A549 (cell line): ENCODE measurements at regions not wholly inside any gene's neighbourhood (a gene's known extent, or its start where the extent isn't known, plus 50 kb on each side); places are given as distances from the start of the nearest gene placed in this dataset.

Experiments used
- CEBPB ChIP-seq, 2 experiments: fragments of >200 bp in 1 of 2; sonication (Bioruptor Twin) in 1 of 2; formaldehyde crosslinking in 1 of 2; IDR thresholded peaks; 2 replicates each; pipeline ENCODE4 v1.6.1; 2012 to 2016
- CTCF ChIP-seq: fragments of >200 bp; sonication (Bioruptor Twin); formaldehyde crosslinking; IDR thresholded peaks from 3 replicates; pipeline ENCODE4 v1.5.1; 2016
- EP300 ChIP-seq, 2 experiments: fragments of >200 bp; sonication (Bioruptor Twin); formaldehyde crosslinking; IDR thresholded peaks; 2 replicates in 1 of 2; 3 replicates in 1 of 2; pipeline ENCODE4 v1.6.1; 2016 to 2017
- JUNB ChIP-seq: fragments of >200 bp; sonication (Bioruptor Twin); formaldehyde crosslinking; IDR thresholded peaks from 2 replicates; pipeline ENCODE4 v1.6.1; 2016
- MAFK ChIP-seq: fragments of 450-650 bp; IDR thresholded peaks from 2 replicates; pipeline ENCODE4 v1.6.1; 2014; ENCODE audit not compliant: partially characterized antibody
- MAX ChIP-seq: IDR thresholded peaks from 2 replicates; pipeline ENCODE4 v1.6.1; 2012
- POLR2A ChIP-seq: IDR thresholded peaks from 2 replicates; pipeline ENCODE4 v1.6.1; 2012; ENCODE audit warnings: mild to moderate bottlenecking, low read length
- POLR2AphosphoS2 ChIP-seq: conservative IDR thresholded peaks from 2 replicates; pipeline ENCODE4 v1.6.1; 2012; ENCODE audit warnings: low read length, improper control_type of control experiment, inconsistent platforms
- RNF2 ChIP-seq: fragments of 200-600 bp; sonication (generic); IDR thresholded peaks from 2 replicates; pipeline ENCODE4 v1.6.1; 2016; ENCODE audit warnings: low read depth, mild to moderate bottlenecking, antibody characterized with exemption, moderate library complexity, borderline replicate concordance
- SMC3 ChIP-seq: fragments of >200 bp; sonication (Bioruptor Twin); formaldehyde crosslinking; IDR thresholded peaks from 3 replicates; pipeline ENCODE4 v1.6.1; 2018; ENCODE audit warnings: inconsistent platforms

- TF ChIP-seq POLR2A (no peak), CTCF (no peak), POLR2AphosphoS2 (no peak), JUNB (no peak), SMC3 (no peak), RNF2 (no peak), CEBPB (IDR thresholded peaks at IDR 0.05) (no peak), MAFK (no peak), EP300 (IDR thresholded peaks at IDR 0.05) (no peak), MAX (no peak)
Observed at GRCh38 chr7:131174391-131174790, 153.3 kb upstream of the MKLN1 start.
